NCI-H2171 treated with DMSO at 0.1 percent for 48 hours (cell line): ENCODE measurements at regions not wholly inside any gene's neighbourhood (a gene's known extent, or its start where the extent isn't known, plus 50 kb on each side); places are given as distances from the start of the nearest gene placed in this dataset.

ENCODE experiments used
- DNase-seq: peaks from one replicate; lab custom pipeline; 2025; lab: John Stamatoyannopoulos, UW

DNA sequence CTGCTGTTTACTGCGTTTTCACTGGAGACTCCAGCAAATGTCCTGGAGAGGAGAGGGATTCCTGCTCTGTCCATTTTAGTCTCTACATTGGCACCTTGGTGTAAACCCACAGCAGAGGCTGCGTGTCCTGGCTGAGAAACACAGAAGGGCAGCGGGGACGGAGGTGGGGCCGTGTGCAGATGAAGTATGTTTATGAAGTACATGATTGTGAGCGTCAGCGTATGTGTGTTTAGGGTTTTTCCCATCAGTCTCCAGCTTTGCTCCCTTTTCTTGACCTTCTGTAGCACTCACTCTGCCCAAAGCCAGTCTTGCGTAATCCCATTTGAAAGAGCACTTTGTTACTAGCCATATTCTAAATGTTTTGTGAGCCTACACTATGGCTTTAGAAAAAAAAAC lies 750.7 kb upstream of the SORCS1 start:
- no peak for DNase-seq

DNA sequence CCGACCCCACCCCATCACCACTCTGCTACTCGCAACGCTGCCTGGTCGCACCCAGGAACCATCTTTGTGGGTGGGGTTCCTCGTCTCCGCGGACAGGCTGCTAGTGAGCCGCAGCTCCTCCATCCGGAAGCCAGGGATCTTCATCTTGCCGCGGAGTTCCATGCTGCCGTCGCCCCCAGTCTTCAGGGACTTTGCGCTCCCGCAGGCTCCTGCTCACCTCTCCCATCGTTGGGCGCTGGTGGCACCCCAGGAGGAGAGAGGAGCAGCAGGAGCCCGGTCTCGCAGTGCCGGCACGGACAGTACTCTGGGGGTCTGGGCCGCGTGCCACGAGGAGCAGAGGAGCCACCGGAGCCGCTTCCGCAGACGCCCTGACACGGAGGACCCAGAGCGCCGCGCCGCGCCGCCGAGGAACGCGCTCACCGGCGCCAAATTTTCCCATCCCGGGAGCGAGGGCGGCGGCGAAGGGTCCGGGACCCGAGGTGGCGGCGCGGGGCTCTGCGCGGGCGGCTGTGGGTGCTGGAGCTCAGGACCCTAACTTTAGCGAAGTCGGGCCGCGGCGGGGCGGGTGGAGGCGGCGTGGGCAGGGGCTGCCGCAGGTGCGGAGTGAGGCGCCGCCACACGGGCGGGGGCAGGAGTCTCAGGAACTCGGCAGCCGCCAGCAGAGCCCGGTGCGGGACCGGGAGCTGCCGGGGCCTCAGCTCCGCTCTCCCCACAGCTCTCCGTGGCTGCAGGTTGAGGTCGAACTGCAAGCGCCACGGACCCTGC lies 750.1 kb upstream of the SORCS1 start:
- no peak for DNase-seq

DNA sequence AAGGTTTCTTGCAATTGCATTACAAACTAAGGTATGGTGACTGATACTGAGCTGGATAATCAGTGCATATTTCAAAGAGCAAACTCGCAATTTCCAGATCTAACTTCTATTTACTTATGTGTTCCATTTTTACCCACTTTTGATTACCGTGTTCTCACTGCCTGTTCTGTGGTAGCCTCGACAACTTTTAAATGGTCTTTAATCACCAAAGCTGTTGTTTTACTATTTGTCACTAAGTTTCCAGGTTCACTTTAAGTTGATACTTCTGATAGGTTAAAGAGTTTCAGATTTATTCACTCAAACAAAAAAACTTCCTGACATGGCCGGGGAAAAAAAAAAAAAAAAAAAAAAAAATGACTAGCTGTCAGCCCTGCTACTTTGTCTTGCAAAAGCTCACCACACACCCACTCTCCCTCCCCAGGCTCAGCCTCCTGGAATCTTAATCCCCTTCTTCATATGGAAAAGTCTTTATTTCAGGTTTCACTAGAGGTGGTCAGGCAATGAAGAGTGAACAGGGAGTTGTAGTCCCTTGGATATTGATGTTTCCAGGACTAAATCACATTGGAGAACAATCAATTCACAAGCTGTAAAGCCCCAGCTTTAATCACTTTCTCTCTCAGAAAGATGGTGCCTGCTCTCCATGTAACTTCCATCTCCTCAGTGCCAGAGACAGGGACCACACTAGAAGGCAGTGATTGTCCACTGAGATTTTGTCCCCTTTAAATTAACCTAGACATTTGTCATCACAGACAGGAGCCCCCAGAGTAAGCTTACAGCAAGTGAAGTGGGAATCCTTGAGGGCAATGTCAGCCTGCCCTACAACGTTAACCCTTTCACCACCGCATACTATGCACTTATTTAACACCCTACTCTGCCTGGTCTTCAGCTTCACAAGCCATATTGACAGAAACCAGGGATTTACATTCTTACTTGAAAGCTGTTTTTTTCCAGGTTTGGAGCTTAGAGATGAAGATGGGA lies 749.1 kb upstream of the SORCS1 start:
- DNase-seq = no peak

DNA sequence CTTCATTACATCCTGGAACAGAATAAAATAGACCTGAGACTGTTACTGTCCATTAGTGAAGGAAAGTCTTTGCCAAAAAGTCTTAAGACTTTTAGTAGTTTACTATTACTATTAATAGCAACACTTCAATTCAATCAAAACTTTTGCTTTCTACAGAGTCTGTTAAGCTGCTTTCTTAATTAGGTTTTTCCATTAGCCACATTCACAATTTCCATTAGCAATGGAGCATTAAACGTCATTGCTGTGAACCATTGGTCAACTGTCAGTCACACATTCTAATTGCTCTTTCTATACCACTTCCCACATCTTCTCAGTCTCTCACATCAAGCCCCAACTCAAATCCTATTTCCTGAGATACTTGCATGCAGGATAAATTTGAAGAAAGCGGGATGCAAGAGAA lies 736.6 kb upstream of the SORCS1 start:
- no peak for DNase-seq

DNA sequence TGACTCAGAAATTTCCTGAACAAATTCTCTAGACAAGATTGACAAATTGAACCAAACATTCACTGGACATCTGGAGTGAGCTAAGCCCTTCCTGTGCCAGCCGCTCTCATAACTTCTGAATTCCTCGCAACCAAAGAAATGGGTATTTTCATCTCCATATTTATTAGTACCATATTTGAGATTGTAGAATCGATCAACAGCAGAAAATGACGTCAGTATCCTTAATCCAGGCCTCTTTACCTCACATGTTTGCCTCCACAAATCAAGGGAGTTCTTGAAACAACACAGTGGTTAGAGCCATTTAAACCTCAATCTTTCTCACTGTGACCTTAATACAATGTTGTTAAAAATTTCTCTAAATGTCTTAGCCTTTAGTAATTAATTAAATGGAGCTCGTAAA lies 735.6 kb upstream of the SORCS1 start:
- no peak for DNase-seq

DNA sequence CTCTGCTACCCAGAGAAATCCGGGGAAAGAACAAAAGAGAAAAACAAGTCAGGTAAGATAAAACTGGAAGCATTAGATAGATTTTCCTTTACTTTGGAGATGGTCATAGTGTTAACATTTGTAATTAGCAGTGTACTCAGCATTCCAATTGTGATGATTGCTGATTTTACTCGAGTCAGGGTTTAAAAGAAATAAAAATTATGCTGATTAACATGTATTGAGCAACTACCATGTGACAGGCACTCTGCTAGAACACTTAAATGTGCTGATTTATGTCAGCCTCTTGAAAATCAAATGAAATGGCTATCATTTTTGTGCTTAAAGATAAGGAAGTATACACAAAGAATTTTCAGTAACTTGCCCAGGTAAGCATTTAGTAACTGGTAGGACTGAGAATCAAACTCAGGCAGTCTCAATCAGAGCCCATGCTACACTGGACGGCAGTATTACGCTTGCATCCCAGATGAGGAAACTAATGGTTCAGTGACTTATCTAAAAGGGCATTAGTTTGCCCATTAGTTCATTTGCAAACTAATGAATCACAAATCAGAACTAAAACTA lies 735.1 kb upstream of the SORCS1 start:
- DNase-seq = no peak

DNA sequence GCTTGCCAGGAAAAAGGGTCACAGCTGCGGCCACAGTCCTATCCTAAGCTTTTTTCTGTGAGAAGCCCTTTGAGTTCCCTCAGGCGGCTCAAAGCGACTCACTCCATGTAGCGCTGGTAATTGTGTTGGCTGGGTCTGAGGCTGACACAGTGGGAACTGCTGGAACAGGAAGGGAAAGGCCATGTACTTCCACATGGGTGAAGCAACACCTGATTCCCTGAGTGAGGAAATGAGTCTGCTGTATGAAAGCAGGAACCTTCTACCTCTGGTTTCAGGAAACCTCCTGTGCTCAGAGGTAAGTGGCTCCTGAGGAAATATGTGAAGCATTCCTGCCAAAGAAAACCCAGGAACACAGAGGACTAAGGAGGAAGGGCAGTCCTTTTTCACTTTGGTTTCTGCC lies 734.6 kb upstream of the SORCS1 start:
- DNase-seq = no peak

DNA sequence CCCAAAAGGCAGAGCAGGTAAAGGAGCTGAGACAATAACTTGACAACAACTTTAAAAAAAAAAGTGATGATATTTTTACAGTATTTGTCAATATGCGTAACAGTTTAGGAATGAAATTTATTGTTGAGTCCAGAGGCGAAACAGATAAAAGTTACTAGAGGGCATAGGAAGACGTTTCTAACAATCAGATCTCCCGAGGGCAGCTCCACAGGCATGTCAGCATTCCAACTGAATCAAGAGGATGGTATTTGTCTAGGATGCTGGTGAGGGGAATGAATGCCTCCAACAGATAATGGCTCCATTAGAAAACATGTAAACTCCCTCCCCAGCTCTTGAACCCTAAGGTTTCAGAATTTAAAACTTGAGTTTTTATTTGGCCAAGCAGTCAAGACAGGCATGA lies 733.9 kb upstream of the SORCS1 start:
- no peak for DNase-seq

DNA sequence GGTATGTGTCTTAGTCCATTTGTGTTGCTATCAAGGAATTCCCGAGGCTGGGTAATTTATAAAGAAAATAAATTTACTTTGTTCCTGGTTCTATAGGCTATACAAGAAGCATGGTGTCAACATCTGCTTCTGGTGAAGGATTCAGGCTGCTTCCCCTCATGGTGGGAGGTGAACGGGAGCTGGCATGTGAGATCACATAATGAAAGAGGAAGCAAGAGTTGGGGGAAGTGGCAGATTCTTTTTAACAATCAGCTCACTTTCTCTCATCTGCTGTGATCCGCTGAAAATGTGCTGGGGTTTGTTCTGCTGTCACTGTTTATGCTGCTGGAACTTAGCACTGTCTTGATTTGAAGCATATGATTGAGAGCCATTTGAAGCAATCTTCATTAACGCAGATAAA lies 730.0 kb upstream of the SORCS1 start:
- DNase-seq = no peak

DNA sequence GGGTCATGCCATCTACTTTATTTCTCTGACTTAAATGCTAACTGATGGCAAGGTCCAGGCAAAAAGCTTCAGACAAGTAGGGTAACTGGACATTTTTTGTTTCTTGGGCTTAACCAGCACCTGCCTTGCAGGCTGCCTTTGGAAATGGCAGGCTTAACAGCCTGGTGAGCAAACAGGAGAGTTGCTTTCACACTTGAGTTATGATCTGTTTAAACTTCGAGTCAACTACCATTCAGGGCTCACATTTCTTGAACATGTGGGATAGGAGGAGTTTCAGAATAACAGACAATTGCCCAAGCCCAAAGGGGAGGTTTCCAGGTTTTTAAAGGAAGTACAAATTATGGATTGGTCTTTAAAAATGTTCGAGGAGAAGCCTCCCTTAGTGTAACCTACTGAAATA lies 724.6 kb upstream of the SORCS1 start:
- DNase-seq = no peak

DNA sequence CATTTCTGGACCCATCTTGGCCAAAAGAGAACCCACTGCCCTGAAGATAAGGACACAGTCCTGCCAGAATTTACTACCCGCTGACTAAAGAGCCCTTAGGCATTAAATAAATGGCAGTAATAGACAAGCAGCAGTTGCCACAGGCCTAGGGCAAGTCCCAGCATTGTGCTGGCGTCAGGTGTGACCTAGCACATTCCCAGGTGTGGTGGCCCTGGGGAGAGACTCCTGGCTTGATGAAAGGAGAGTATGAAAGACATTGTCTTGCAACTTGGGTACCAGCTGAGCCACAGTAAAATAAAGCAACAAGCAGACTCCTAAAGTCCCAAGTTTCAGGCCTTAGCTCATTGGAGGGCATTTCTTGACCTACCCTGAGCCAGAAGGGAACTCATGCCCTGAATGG lies 715.7 kb upstream of the SORCS1 start:
- no peak for DNase-seq

DNA sequence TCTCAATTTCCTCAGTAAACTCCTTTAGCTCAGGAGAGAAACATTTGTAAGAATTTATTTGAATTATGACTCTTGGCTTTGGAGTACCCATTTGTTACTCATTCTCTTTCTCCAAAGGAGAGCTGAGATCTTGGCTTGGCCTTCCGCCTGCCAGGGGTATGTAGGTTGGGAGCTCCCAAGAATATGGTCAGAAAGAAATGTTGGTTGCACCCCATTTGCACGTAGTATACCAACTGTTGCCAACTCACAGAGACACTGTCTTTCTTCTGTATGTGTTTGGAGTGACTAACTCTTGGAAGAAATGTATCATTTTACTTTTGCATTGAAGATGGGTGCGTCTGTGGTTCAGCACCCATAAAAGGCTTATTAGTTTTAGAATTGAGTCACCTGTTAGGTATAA lies 708.5 kb upstream of the SORCS1 start:
- no peak for DNase-seq

DNA sequence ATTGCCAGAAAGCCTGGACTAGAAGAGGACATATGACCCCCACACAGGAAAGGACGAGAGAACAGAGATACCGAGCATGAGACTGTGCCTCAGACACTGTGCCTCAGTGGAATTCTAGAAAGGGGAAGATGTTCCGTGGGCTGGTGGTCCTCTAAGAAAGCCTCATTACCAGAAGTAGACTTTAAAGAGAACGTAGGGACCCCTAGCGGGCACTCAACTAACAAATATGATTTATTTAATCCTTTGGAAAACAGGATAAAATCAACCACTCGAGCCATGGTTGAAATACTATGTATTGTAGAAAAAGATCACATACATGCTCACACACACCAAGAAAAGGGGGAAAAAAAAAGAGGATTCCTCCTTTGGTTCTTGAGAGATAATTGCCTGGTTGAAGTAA lies 701.2 kb upstream of the SORCS1 start:
- DNase-seq = no peak

DNA sequence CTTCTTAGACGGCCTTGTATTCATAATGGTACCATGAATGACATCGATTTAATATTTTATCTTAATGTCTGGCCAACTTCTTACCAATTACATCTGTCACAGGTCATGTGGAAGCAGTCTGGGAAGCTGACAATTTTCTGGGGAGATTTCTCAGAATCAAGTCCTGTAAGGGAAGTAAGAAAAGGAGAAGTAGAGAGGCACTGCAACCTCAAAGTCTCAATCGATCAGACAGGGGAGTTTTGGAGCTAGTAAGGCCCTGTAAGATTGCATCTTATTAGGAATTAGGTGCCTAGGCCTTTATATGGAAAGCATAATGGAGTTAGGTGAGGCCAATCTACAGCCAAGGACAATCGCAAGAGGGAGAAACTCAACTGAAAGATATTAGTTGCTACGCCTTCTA lies 694.6 kb upstream of the SORCS1 start:
- DNase-seq = no peak

DNA sequence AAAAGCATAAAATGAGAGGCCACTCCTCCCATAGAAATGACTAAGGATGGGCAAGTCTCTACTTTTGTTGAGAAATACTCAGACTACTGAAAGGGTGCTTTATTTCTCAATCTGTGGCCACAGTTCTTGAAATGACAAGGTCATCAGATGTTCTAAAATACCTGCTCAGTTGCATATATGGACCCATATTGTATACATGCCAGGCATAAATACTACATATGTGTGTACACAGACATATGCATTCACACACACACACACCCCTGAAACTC lies 691.5 kb upstream of the SORCS1 start:
- DNase-seq = no peak

DNA sequence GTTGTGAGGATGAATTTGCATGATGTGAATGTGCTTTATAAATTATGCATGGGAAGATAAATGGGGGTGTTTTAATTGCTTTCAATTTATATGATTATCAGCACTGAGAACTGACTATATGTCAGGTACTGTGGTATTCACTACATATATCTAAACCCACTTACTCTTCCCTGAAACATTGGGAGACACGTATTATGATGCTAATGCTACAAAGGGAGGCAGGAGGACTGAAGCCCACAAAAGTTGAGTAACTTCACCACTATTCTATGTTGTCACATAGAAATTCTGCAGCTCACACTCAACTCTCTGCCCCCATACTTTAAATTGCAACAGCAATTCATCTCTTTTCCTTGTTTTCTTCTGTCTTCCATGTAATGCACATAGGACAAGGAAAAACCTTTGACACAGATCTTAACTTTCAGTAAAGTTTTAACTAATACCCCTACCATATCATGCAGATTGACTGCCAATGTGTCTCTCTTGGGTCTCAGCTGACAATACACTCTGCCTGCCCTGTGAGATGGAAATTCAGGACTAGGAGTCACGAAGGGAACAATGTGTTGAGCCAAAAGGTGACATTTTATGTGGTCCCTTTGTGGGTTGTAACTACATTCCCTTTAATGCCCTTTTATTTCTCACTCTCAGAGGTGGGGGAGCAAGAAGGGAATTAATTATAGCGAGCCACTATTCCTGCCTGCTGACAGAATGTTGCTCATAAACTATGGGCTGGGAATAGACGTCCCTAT lies 691.0 kb upstream of the SORCS1 start:
- DNase-seq = no peak

DNA sequence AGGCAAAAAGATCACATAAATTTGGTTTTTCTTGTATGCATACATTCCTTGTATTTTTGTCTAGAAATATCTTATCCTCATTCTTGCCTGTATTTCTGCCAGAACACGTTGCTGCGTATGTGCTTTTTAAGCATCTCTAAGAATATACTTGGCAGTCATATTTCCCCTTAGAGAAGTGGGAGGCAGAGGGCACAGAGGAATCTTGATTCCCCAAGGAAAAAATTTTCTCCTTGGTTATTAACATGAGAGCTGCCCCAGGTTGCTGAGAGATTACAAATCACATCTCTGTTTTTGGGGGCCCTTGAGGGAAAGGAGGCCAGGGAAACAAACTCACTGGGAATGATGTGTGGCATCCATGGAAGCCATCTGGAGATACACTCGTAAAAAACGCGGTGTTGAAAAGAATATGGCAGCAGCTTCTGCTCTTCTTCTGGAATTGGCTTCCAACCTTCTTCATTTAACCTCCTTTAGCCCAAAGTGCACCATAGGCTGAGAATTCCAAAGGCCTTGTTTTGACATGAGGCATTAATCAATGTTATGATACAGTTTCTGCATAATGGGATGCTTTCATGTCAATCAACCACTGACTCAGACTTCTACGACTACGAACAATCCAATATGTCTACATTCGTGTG lies 684.3 kb upstream of the SORCS1 start:
- DNase-seq = no peak

DNA sequence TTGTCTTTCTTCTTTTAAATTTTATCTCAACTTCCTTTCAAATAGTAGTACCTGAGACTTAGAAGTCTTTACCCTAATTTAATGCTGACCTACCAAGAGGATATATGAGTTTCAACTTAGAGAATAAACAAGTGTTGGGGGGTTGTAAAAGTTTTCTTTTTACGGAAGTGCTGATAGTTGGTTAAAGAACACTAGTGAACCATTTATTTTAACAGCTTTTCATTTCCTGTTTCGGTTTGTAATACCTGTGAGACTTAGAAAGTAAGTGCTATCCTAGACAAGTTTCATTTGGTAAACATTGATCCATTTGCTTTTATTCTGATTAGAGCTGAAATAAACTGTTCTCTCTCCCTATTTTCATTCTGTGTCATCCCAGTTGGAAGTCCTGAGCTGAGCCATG lies 683.1 kb upstream of the SORCS1 start:
- DNase-seq = no peak

DNA sequence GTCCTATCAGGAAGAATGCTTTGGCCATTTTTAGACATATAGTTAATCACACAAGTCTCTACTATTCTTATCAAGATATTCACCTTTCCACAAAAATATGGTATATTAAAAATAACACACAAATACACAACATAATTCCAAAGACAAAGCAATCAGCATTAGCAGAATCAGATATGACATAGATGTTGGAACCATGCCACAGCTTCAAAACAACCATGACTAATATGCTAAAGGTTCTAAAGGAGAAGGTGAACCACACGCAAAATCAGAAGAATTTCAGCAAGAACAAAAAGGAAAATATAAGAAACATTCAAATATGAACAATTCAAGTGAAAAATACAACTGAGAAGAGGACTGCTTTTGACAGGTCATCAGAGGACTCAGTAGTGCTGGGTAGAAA lies 670.2 kb upstream of the SORCS1 start:
- no peak for DNase-seq

DNA sequence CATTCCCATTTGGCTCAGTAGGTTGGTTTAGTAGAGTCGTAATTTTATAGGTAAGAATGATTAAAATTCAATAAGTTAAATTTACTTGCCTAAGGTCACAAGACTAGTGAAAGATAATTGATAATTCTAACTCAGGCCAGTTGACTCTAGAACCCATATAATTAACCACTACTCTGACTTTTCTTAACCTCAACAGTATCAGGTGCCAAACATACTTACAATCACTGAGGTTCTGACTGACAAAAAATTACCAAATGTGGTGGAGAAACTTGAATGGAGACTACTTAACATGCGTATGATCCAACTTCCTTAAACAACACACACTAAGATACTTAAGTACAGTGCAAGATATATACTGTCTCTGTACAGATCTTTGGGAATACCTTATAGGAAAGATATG lies 667.3 kb upstream of the SORCS1 start:
- DNase-seq = no peak

DNA sequence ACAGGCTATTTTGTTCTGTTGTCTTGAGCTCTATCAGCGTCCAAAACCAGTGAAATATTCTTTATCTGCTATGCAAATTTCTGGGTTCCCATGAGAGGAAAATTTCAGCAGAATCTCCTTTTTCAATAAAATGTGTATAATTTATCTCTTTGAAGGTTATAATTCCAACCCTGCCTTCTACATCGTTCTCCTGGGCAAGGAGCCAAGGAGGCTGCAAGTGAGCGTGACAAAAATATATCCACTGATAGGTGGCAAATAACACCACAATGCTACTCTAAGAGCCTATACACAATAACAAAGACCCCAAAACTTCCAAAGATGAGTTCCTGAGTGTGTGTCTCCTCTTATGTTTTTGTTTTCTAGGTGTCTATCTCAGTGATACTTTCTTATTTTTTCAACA lies 664.7 kb upstream of the SORCS1 start:
- no peak for DNase-seq

DNA sequence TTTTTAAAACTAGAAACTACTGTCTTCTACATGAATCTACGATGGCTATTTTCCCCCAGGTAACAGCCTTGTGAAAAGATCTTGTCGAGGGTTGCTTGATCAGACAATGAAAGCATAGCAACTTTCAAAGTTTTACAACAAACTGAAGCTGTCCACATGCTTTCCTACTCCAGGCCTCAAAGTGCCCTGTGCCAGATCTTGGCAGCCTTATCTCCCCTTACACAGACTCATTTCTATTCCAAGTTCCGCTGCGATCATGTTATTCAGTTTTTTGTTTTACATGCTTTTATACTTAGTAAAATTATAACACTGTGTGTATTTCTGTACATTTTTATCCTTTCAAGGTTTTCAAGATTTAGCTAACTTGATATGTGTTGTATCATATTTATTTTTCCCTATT lies 661.7 kb upstream of the SORCS1 start:
- no peak for DNase-seq
